H1 (cell line): ENCODE measurements at regions not wholly inside any gene's neighbourhood (a gene's known extent, or its start where the extent isn't known, plus 50 kb on each side); places are given as distances from the start of the nearest gene placed in this dataset.

Experiments used
- CTCF ChIA-PET: fragments of 300-600 bp; sonication (Branson Sonifier 250); formaldehyde crosslinking; loops from one replicate; lab custom pipeline; 2021; ENCODE audit not compliant: partially characterized antibody; lab: Charles Lee
- POLR2A ChIA-PET: fragments of 300-600 bp; sonication (Branson Sonifier 250); formaldehyde crosslinking; loops from one replicate; lab custom pipeline; 2021; ENCODE audit warnings: inconsistent platforms; ENCODE audit not compliant: partially characterized antibody; lab: Charles Lee
- DNase-seq, 2 experiments: peaks; one replicate each; pipeline versions ENCODE4 v3.0.0 to v3.0.0-alpha.2; 2010 to 2022; ENCODE audit warnings: low spot score in 2 of 2, low read depth in 1 of 2, mixed read lengths in 1 of 2
- FAIRE-seq: peaks from 2 replicates; lab custom pipeline; 2011; peaks lifted over from hg19 to GRCh38; lab: Jason Lieb, UNC
- H2AFZ ChIP-seq: 2 replicates; pipeline ENCODE4 v1.8.1; 2012; ENCODE audit warnings: low read length, inconsistent platforms
- H2AK5ac ChIP-seq: 2 replicates; pipeline ENCODE4 v1.6.1; 2013; ENCODE audit warnings: low read depth, low read length
- H2BK120ac ChIP-seq: replicated peaks from 2 replicates; pipeline ENCODE3; 2013; ENCODE audit warnings: low read depth, low read length, inconsistent platforms
- H2BK12ac ChIP-seq: 2 replicates; pipeline ENCODE4 v1.6.1; 2013; ENCODE audit warnings: low read depth, low read length
- H2BK15ac ChIP-seq: 2 replicates; pipeline ENCODE4 v1.6.1; 2013; ENCODE audit warnings: low read length
- H2BK20ac ChIP-seq: 2 replicates; pipeline ENCODE4 v1.6.1; 2013; ENCODE audit warnings: low read length
- H2BK5ac ChIP-seq: 2 replicates; pipeline ENCODE4 v1.6.1; 2013; ENCODE audit warnings: low read depth, low read length
- H3K14ac ChIP-seq: 2 replicates; pipeline ENCODE4 v1.6.1; 2013; ENCODE audit warnings: inconsistent platforms; ENCODE audit not compliant: insufficient read length
- H3K18ac ChIP-seq: 2 replicates; pipeline ENCODE4 v1.6.1; 2013; ENCODE audit warnings: low read length; ENCODE audit errors: extremely low read depth
- H3K23ac ChIP-seq: 2 replicates; pipeline ENCODE4 v1.6.1; 2013; ENCODE audit warnings: inconsistent platforms; ENCODE audit not compliant: insufficient read length
- H3K23me2 ChIP-seq: 2 replicates; pipeline ENCODE4 v1.6.1; 2013; ENCODE audit warnings: low read depth, low read length
- H3K27ac ChIP-seq: 2 replicates; pipeline ENCODE4 v1.6.1; 2011; ENCODE audit warnings: low read depth, low read length, inconsistent platforms
- H3K27me3 ChIP-seq, 4 experiments: replicated peaks in 1 of 4; 1 replicate in 1 of 4; 2 replicates in 3 of 4; pipeline versions ENCODE4 v1.6.1 to v1.8.1; 2011 to 2013; ENCODE audit warnings: low read length in 3 of 4, mild to moderate bottlenecking in 3 of 4, inconsistent platforms in 2 of 4, mixed read lengths in 2 of 4, moderate library complexity in 1 of 4; ENCODE audit not compliant: control insufficient read depth in 3 of 4, insufficient read depth in 3 of 4; ENCODE audit errors: extremely low read depth in 1 of 4
- H3K36me3 ChIP-seq, 4 experiments: 2 replicates each; pipeline versions ENCODE4 v1.6.1 to v1.8.1; 2011 to 2013; ENCODE audit warnings: mild to moderate bottlenecking in 4 of 4, low read length in 3 of 4, moderate library complexity in 2 of 4, control low read depth in 1 of 4, inconsistent platforms in 1 of 4; ENCODE audit not compliant: insufficient read depth in 4 of 4, control insufficient read depth in 2 of 4
- H3K4ac ChIP-seq: replicated peaks from 2 replicates; pipeline ENCODE3; 2013; ENCODE audit warnings: low read length, low read depth, mixed read lengths, inconsistent platforms; ENCODE audit not compliant: insufficient read length
- H3K4me1 ChIP-seq, 4 experiments: replicated peaks in 1 of 4; 1 replicate in 1 of 4; 2 replicates in 3 of 4; pipeline versions ENCODE4 v1.6.1 to v1.8.1; 2011 to 2013; ENCODE audit warnings: low read length in 3 of 4, inconsistent platforms in 2 of 4, mixed read lengths in 1 of 4; ENCODE audit not compliant: insufficient read depth in 4 of 4, control insufficient read depth in 3 of 4
- H3K4me2 ChIP-seq, 2 experiments: 2 replicates each; pipeline versions ENCODE4 v1.6.1 to v1.8.1; 2011 to 2013; ENCODE audit warnings: low read depth in 2 of 2, low read length in 2 of 2, control low read depth in 1 of 2, inconsistent platforms in 1 of 2, mild to moderate bottlenecking in 1 of 2; ENCODE audit not compliant: insufficient read depth in 1 of 2
- H3K4me3 ChIP-seq, 4 experiments: fragments of 200-600, 300-600 bp in 1 of 4; sonication (generic), shearing (Covaris generic), sonication (Bioruptor Twin) in 1 of 4; 2 replicates each; pipeline versions ENCODE4 v1.5.1 to v1.8.1; 2011 to 2016; ENCODE audit warnings: low read length in 4 of 4, low read depth in 3 of 4, control low read depth in 2 of 4, inconsistent platforms in 2 of 4, mild to moderate bottlenecking in 2 of 4, mixed read lengths in 1 of 4, moderate library complexity in 1 of 4; ENCODE audit not compliant: insufficient read depth in 2 of 4; ENCODE audit errors: extremely low read depth in 1 of 4
- H3K56ac ChIP-seq: replicated peaks from 2 replicates; pipeline ENCODE3; 2013; ENCODE audit warnings: low read depth, mild to moderate bottlenecking, mixed read lengths, low read length, inconsistent platforms; ENCODE audit not compliant: insufficient read length
- H3K79me1 ChIP-seq: 2 replicates; pipeline ENCODE4 v1.6.1; 2013; ENCODE audit warnings: low read depth, low read length, control low read depth
- H3K79me2 ChIP-seq, 2 experiments: 2 replicates each; pipeline versions ENCODE4 v1.6.1 to v1.8.1; 2012 to 2013; ENCODE audit warnings: low read length in 2 of 2, mild to moderate bottlenecking in 2 of 2, inconsistent platforms in 1 of 2; ENCODE audit not compliant: insufficient read depth in 2 of 2, control insufficient read depth in 1 of 2
- H3K9ac ChIP-seq, 4 experiments: replicated peaks in 1 of 4; 1 replicate in 1 of 4; 2 replicates in 3 of 4; pipeline versions ENCODE4 v1.6.1 to v1.8.1; 2011 to 2013; ENCODE audit warnings: low read depth in 3 of 4, low read length in 3 of 4, control low read depth in 2 of 4, mild to moderate bottlenecking in 2 of 4, moderate library complexity in 2 of 4, inconsistent platforms in 1 of 4; ENCODE audit errors: extremely low read depth in 1 of 4
- H3K9me3 ChIP-seq, 2 experiments: 2 replicates each; pipeline versions ENCODE4 v1.6.1 to v1.8.1; 2012 to 2013; ENCODE audit warnings: mild to moderate bottlenecking in 2 of 2, moderate library complexity in 2 of 2, control low read depth in 1 of 2, inconsistent platforms in 1 of 2, low read depth in 1 of 2, low read length in 1 of 2, mixed read lengths in 1 of 2; ENCODE audit not compliant: insufficient read depth in 2 of 2
- H4K20me1 ChIP-seq, 2 experiments: replicated peaks in 1 of 2; 2 replicates each; pipeline versions ENCODE3 to v1.8.1; 2011 to 2013; ENCODE audit warnings: inconsistent platforms in 2 of 2, low read length in 2 of 2, mild to moderate bottlenecking in 1 of 2; ENCODE audit not compliant: insufficient read depth in 2 of 2, control insufficient read depth in 1 of 2
- H4K5ac ChIP-seq: 2 replicates; pipeline ENCODE4 v1.6.1; 2013; ENCODE audit warnings: low read length, low read depth, mixed read lengths, inconsistent platforms; ENCODE audit not compliant: insufficient read length
- H4K8ac ChIP-seq: 2 replicates; pipeline ENCODE4 v1.8.0; 2013; ENCODE audit warnings: mild to moderate bottlenecking, moderate library complexity, low read length, inconsistent platforms; ENCODE audit not compliant: insufficient read depth; ENCODE audit errors: extremely low read depth
- H4K91ac ChIP-seq: replicated peaks from 2 replicates; pipeline ENCODE3; 2013; ENCODE audit warnings: low read length, mixed read lengths, inconsistent platforms; ENCODE audit not compliant: insufficient read length
- BACH1 ChIP-seq: IDR thresholded peaks from 2 replicates; pipeline ENCODE4 v1.6.1; 2012; ENCODE audit warnings: low read length, improper control_type of control experiment
- E2F6 ChIP-seq: IDR thresholded peaks from 2 replicates; pipeline ENCODE4 v1.6.1; 2012; ENCODE audit warnings: inconsistent platforms
- MAX ChIP-seq: IDR thresholded peaks from 2 replicates; pipeline ENCODE4 v1.6.1; 2012; ENCODE audit warnings: inconsistent platforms
- RFX5 ChIP-seq: IDR thresholded peaks from 2 replicates; pipeline ENCODE4 v1.6.1; 2011; ENCODE audit warnings: low read depth, low read length, improper control_type of control experiment, borderline replicate concordance
- SP2 ChIP-seq: IDR thresholded peaks from 2 replicates; pipeline ENCODE4 v1.6.1; 2012; ENCODE audit warnings: mild to moderate bottlenecking, low read length, inconsistent platforms
- TEAD4 ChIP-seq: IDR thresholded peaks from 2 replicates; pipeline ENCODE4 v1.6.1; 2012; ENCODE audit warnings: low read depth, low read length, inconsistent platforms, mixed read lengths
- ZNF274 ChIP-seq: IDR thresholded peaks from 2 replicates; pipeline ENCODE4 v1.7.0; 2012; ENCODE audit warnings: low read length, borderline replicate concordance; ENCODE audit errors: extremely low read depth
- WGBS, 2 experiments: shearing (Covaris generic) in 1 of 2; methylation state at CpG; one replicate each; pipeline versions ENCODE4 v1.1.6 to v1.1.7; 2013 to 2015; ENCODE audit warnings: low lambda C conversion rate in 2 of 2, mixed read lengths in 2 of 2, inconsistent platforms in 1 of 2, low coverage in 1 of 2, missing lambda C conversion rate in 1 of 2; ENCODE audit not compliant: insufficient replicate concordance in 2 of 2, insufficient coverage in 1 of 2, insufficient read length in 1 of 2; ENCODE audit errors: extremely low coverage in 1 of 2, missing lambda C conversion rate in 1 of 2; 5-methylcytosine and 5-hydroxymethylcytosine counted together

- FAIRE-seq: no peak
- no peak overlapping the region for H2BK5ac ChIP-seq
- no peak overlapping the region for H3K4me2 ChIP-seq
- H3K9ac ChIP-seq: no peak overlapping the region
- CTCF ChIA-PET: interaction anchor here (0.7 to 7.8 kb wide), 20 partner anchors 9 to 582 kb away, joined by 3 to 74 read pairs (median 4); no protein-coding TSS in a partner anchor
- no peaks in the 10 kb centered on the region for H3K79me1 ChIP-seq
- no peak overlapping the region for H2AFZ ChIP-seq
- H3K23ac ChIP-seq: no peak overlapping the region
- DNase-seq: no peak
- no peak overlapping the region for H2BK20ac ChIP-seq
- H3K9me3 ChIP-seq: peaks cover 4 to 9% of the 10 kb centered on the region in 2 experiments; a peak in 2 of 4 replicates
- no peaks in the 10 kb centered on the region for H4K20me1 ChIP-seq
- H4K8ac ChIP-seq: no peak overlapping the region
- no peak overlapping the region for H3K18ac ChIP-seq
- H3K36me3 ChIP-seq: no peaks in the 10 kb centered on the region
- H3K4me1 ChIP-seq: peaks cover 0 to 3% (median under 1%) of the 10 kb centered on the region in 4 experiments; a peak in 1 of 7 replicates
- no peaks in the 10 kb centered on the region; the same call in 1 of the 2 replicates for H3K23me2 ChIP-seq
- POLR2A ChIA-PET: no interaction called here
- WGBS, 2 experiments: 95% methylated on average over 5 of the region's 5 CpGs; no CpG with 5 or more reads in 1 of the 2 experiments
- H2BK12ac ChIP-seq: no peak overlapping the region
- no peak overlapping the region for H3K14ac ChIP-seq
- no peak overlapping the region for H4K91ac ChIP-seq
- H2BK15ac ChIP-seq: no peak overlapping the region
- H4K5ac ChIP-seq: no peak overlapping the region
- H2AK5ac ChIP-seq: no peak overlapping the region
- H3K56ac ChIP-seq: no peak overlapping the region
- no peak overlapping the region for H3K27ac ChIP-seq
- H3K79me2 ChIP-seq: no peaks in the 10 kb centered on the region
- no peak overlapping the region for H2BK120ac ChIP-seq
- no peaks in the 10 kb centered on the region; a peak in 1 of 7 replicates for H3K27me3 ChIP-seq
- H3K4me3 ChIP-seq: no peak overlapping the region
- no peak overlapping the region for H3K4ac ChIP-seq
- no peak for TF ChIP-seq SP2
- TF ChIP-seq TEAD4: no peak
- TF ChIP-seq RFX5: no peak
- no peak for TF ChIP-seq E2F6
- no peak for TF ChIP-seq ZNF274
- no peak for TF ChIP-seq MAX
- TF ChIP-seq BACH1: no peak
These were observed 230.5 kb upstream of the ASIC2 start for GRCh38 chr17:33523577-33523981.
